CD4-positive, alpha-beta memory T cell (primary cell): ENCODE measurements at regions not wholly inside any gene's neighbourhood (a gene's known extent, or its start where the extent isn't known, plus 50 kb on each side); places are given as distances from the start of the nearest gene placed in this dataset.
"Not testable (repeated sequence)": the region's sequence is repeated elsewhere in the genome, so short reads cannot be mapped to it uniquely, and the experiment has no call there.

Experiments used
- CTCF ChIA-PET: fragments of 350-600 bp; sonication (Branson Sonifier 250); formaldehyde crosslinking; loops from one replicate; lab custom pipeline; 2021; ENCODE audit warnings: inconsistent platforms; ENCODE audit not compliant: partially characterized antibody; lab: Charles Lee
- POLR2A ChIA-PET: fragments of 350-600 bp; sonication (Branson Sonifier 250); formaldehyde crosslinking; loops from one replicate; lab custom pipeline; 2021; ENCODE audit not compliant: partially characterized antibody; lab: Charles Lee
- DNase-seq, 5 donors: peaks; one replicate each; pipeline versions ENCODE4 v3.0.0 to v3.0.0-alpha.2; 2020 to 2022; ENCODE audit warnings: mixed read lengths in 1 of 5
- H3K27ac ChIP-seq: one replicate; pipeline ENCODE4 v1.7.0; 2013; ENCODE audit warnings: low read depth, low read length
- H3K27me3 ChIP-seq: 2 replicates; pipeline ENCODE4 v1.7.0; 2013; ENCODE audit warnings: mild to moderate bottlenecking, low read length, moderate library complexity; ENCODE audit not compliant: insufficient read depth
- H3K36me3 ChIP-seq: 2 replicates; pipeline ENCODE4 v1.7.0; 2013; ENCODE audit warnings: mild to moderate bottlenecking, low read length, moderate library complexity; ENCODE audit not compliant: insufficient read depth
- H3K4me1 ChIP-seq: 2 replicates; pipeline ENCODE4 v1.7.0; 2013; ENCODE audit warnings: mild to moderate bottlenecking, low read length, moderate library complexity; ENCODE audit not compliant: insufficient read depth
- H3K4me3 ChIP-seq, 2 donors: one replicate each; pipeline ENCODE4 v1.7.0; 2013; ENCODE audit warnings: low read length in 2 of 2, mild to moderate bottlenecking in 1 of 2
- H3K9me3 ChIP-seq, 2 donors: one replicate each; pipeline ENCODE4 v1.7.0; 2013; ENCODE audit warnings: low read length in 2 of 2, control low read depth in 1 of 2; ENCODE audit not compliant: control insufficient read depth in 1 of 2
- H3K27ac Mint-ChIP-seq, 7 donors: one replicate each; pipeline ENCODE4 v1.8.0; 2020 to 2021; ENCODE audit warnings: mixed read lengths in 7 of 7, mild to moderate bottlenecking in 6 of 7, inconsistent platforms in 3 of 7, moderate library complexity in 3 of 7
- H3K27me3 Mint-ChIP-seq, 2 donors: one replicate each; pipeline ENCODE4 v1.8.0; 2020 to 2021; ENCODE audit warnings: mixed read lengths in 2 of 2
- H3K36me3 Mint-ChIP-seq, 2 donors: one replicate each; pipeline ENCODE4 v1.8.0; 2020 to 2021; ENCODE audit warnings: mixed read lengths in 2 of 2, inconsistent platforms in 1 of 2, mild to moderate bottlenecking in 1 of 2
- H3K4me1 Mint-ChIP-seq, 4 donors: one replicate each; pipeline ENCODE4 v1.8.0; 2020 to 2021; ENCODE audit warnings: mixed read lengths in 4 of 4, mild to moderate bottlenecking in 1 of 4
- H3K4me3 Mint-ChIP-seq, 8 donors: one replicate each; pipeline ENCODE4 v1.8.0; 2020 to 2021; ENCODE audit warnings: mixed read lengths in 8 of 8, mild to moderate bottlenecking in 7 of 8, moderate library complexity in 6 of 8, inconsistent platforms in 3 of 8
- H3K9me3 Mint-ChIP-seq, 8 donors: one replicate each; pipeline ENCODE4 v1.8.0; 2020 to 2021; ENCODE audit warnings: mixed read lengths in 8 of 8, mild to moderate bottlenecking in 5 of 8, inconsistent platforms in 3 of 8, moderate library complexity in 1 of 8
- intact Hi-C: fragments of 100-400 bp; cut with micrococcal nuclease; formaldehyde crosslinking; loops from one replicate; pipeline ENCODE4 v1.15.1; 2023

- no peak for DNase-seq
- H3K27ac Mint-ChIP-seq = no peak overlapping the region
- no peaks in the 10 kb centered on the region for H3K4me1 ChIP-seq
- no peak overlapping the region for H3K4me3 Mint-ChIP-seq
- no peaks in the 10 kb centered on the region for H3K27me3 ChIP-seq
- no peaks in the 10 kb centered on the region for H3K36me3 ChIP-seq
- intact Hi-C loops = no loop called here
- H3K4me3 ChIP-seq = no peak overlapping the region
- no peaks in the 10 kb centered on the region for H3K36me3 Mint-ChIP-seq
- ChIA-PET CTCF (no interaction called here), POLR2A (no interaction called here)
- H3K27me3 Mint-ChIP-seq = peaks cover 0 to 4% of the 10 kb centered on the region in 2 donors
- H3K9me3 ChIP-seq = no peaks in the 10 kb centered on the region
- no peaks in the 10 kb centered on the region for H3K4me1 Mint-ChIP-seq
- H3K9me3 Mint-ChIP-seq = peaks cover 0 to 2% (median 0%) of the 10 kb centered on the region in 8 donors
- H3K27ac ChIP-seq = no peak overlapping the region
Measured at GRCh38 chr7:114293289-114294012, 121.2 kb upstream of the FOXP2 start.

- Histone ChIP-seq H3K4me1 (no peaks in the 10 kb centered on the region), H3K27me3 (no peaks in the 10 kb centered on the region), H3K4me3 (no peak overlapping the region), H3K9me3 (no peaks in the 10 kb centered on the region), H3K36me3 (no peaks in the 10 kb centered on the region), H3K27ac (no peak overlapping the region)
- CTCF ChIA-PET = no interaction called here
- Mint-ChIP-seq H3K4me1 (no peaks in the 10 kb centered on the region), H3K36me3 (no peaks in the 10 kb centered on the region), H3K4me3 (no peak overlapping the region), H3K9me3 (no peaks in the 10 kb centered on the region), H3K27ac (no peak overlapping the region), H3K27me3 (peaks cover 0 to 3% of the 10 kb centered on the region in 2 donors)
- POLR2A ChIA-PET = no interaction called here
- no peak for DNase-seq
- intact Hi-C loops = no loop called here
Measured at GRCh38 chr7:114279901-114280300, 134.7 kb upstream of the FOXP2 start.

- no peak for DNase-seq
Measured at GRCh38 chr7:114273218-114273617, 141.4 kb upstream of the FOXP2 start.

GRCh38 chr7:114269714-114270113 is 144.9 kb upstream of the FOXP2 start:
- H3K36me3 Mint-ChIP-seq = no peaks in the 10 kb centered on the region
- Histone ChIP-seq H3K27me3 (no peaks in the 10 kb centered on the region), H3K4me3 (no peak overlapping the region), H3K9me3 (no peaks in the 10 kb centered on the region), H3K4me1 (no peaks in the 10 kb centered on the region), H3K36me3 (no peaks in the 10 kb centered on the region), H3K27ac (no peak overlapping the region)
- intact Hi-C loops = no loop called here
- POLR2A ChIA-PET = no interaction called here
- no peaks in the 10 kb centered on the region for H3K27me3 Mint-ChIP-seq
- no peaks in the 10 kb centered on the region for H3K4me1 Mint-ChIP-seq
- CTCF ChIA-PET = no interaction called here
- no peaks in the 10 kb centered on the region for H3K9me3 Mint-ChIP-seq
- no peak overlapping the region for H3K27ac Mint-ChIP-seq
- no peak for DNase-seq
- no peak overlapping the region for H3K4me3 Mint-ChIP-seq

More at GRCh38 chr7:114273218-114273617, 141.4 kb upstream of the FOXP2 start:
- ChIA-PET POLR2A (no interaction called here), CTCF (no interaction called here)
- Histone ChIP-seq H3K27ac (no peak overlapping the region), H3K4me1 (no peaks in the 10 kb centered on the region), H3K27me3 (no peaks in the 10 kb centered on the region), H3K36me3 (no peaks in the 10 kb centered on the region), H3K9me3 (no peaks in the 10 kb centered on the region), H3K4me3 (no peak overlapping the region)
- Mint-ChIP-seq H3K9me3 (no peaks in the 10 kb centered on the region), H3K4me1 (no peaks in the 10 kb centered on the region), H3K36me3 (no peaks in the 10 kb centered on the region), H3K27ac (no peak overlapping the region), H3K27me3 (peaks cover 0 to 3% of the 10 kb centered on the region in 2 donors), H3K4me3 (no peak overlapping the region)
- intact Hi-C loops = no loop called here

GRCh38 chr7:114267550-114267949 is 147.1 kb upstream of the FOXP2 start:
- H3K4me3 ChIP-seq, intact Hi-C loops, H3K36me3 ChIP-seq, H3K27me3 Mint-ChIP-seq, CTCF ChIA-PET, H3K27ac ChIP-seq, DNase-seq, H3K9me3 Mint-ChIP-seq, H3K27me3 ChIP-seq, POLR2A ChIA-PET, H3K4me1 ChIP-seq, H3K4me1 Mint-ChIP-seq, H3K36me3 Mint-ChIP-seq, H3K4me3 Mint-ChIP-seq, H3K27ac Mint-ChIP-seq, H3K9me3 ChIP-seq: not testable (repeated sequence)

GRCh38 chr7:114264023-114264422 is 150.6 kb upstream of the FOXP2 start:
- H3K4me3 ChIP-seq = no peak overlapping the region
- Mint-ChIP-seq H3K27ac (no peak overlapping the region), H3K9me3 (no peaks in the 10 kb centered on the region), H3K4me3 (no peak overlapping the region), H3K4me1 (no peaks in the 10 kb centered on the region), H3K36me3 (no peaks in the 10 kb centered on the region), H3K27me3 (no peaks in the 10 kb centered on the region)
- CTCF ChIA-PET = no interaction called here
- H3K36me3 ChIP-seq = no peaks in the 10 kb centered on the region
- intact Hi-C loops = no loop called here
- no peak for DNase-seq
- no peaks in the 10 kb centered on the region for H3K4me1 ChIP-seq
- no peak overlapping the region for H3K27ac ChIP-seq
- POLR2A ChIA-PET = no interaction called here
- H3K27me3 ChIP-seq = no peaks in the 10 kb centered on the region
- H3K9me3 ChIP-seq = no peaks in the 10 kb centered on the region

- Histone ChIP-seq H3K4me3 (no peak overlapping the region), H3K9me3 (no peaks in the 10 kb centered on the region), H3K27me3 (no peaks in the 10 kb centered on the region), H3K36me3 (no peaks in the 10 kb centered on the region), H3K27ac (no peak overlapping the region), H3K4me1 (no peaks in the 10 kb centered on the region)
- H3K4me3 Mint-ChIP-seq = no peak overlapping the region
- H3K4me1 Mint-ChIP-seq = no peaks in the 10 kb centered on the region
- DNase-seq = no peak
- intact Hi-C loops = no loop called here
- no peak overlapping the region for H3K27ac Mint-ChIP-seq
- H3K36me3 Mint-ChIP-seq = no peaks in the 10 kb centered on the region
- no peaks in the 10 kb centered on the region for H3K27me3 Mint-ChIP-seq
- CTCF ChIA-PET = no interaction called here
- POLR2A ChIA-PET = no interaction called here
- H3K9me3 Mint-ChIP-seq = no peaks in the 10 kb centered on the region
Measured at GRCh38 chr7:114263219-114263618, 151.4 kb upstream of the FOXP2 start.
